AG08395 (cell line): ENCODE measurements at regions not wholly inside any gene's neighbourhood (a gene's known extent, or its start where the extent isn't known, plus 50 kb on each side); places are given as distances from the start of the nearest gene placed in this dataset.
"Not testable (repeated sequence)": the region's sequence is repeated elsewhere in the genome, so short reads cannot be mapped to it uniquely, and the experiment has no call there.

Experiments
- DNase-seq: peaks from one replicate; pipeline ENCODE4 v3.0.0; 2012; ENCODE audit warnings: mixed read lengths, low spot score

- no peak for DNase-seq
Observed at GRCh38 chr5:67771221-67771620, 444.3 kb upstream of the PIK3R1 start.

GRCh38 chr5:67770431-67771025, 445.0 kb upstream of the PIK3R1 start:
- no peak for DNase-seq

- no peak for DNase-seq
Observed at GRCh38 chr5:67765697-67766096, 449.9 kb upstream of the PIK3R1 start.

GRCh38 chr5:67757771-67758170, 457.8 kb upstream of the PIK3R1 start:
- not testable (repeated sequence) for DNase-seq

GRCh38 chr5:67752357-67752708, 463.2 kb upstream of the PIK3R1 start:
- no peak for DNase-seq

GRCh38 chr5:67748165-67748690, 467.3 kb upstream of the PIK3R1 start:
- DNase-seq, result no peak

- no peak for DNase-seq
Observed at GRCh38 chr5:67747096-67747495, 468.5 kb upstream of the PIK3R1 start.

GRCh38 chr5:67746608-67747007, 468.9 kb upstream of the PIK3R1 start:
- not testable (repeated sequence) for DNase-seq

- DNase-seq, result no peak
Observed at GRCh38 chr5:67746103-67746502, 469.5 kb upstream of the PIK3R1 start.

GRCh38 chr5:67732921-67733320, 482.6 kb upstream of the PIK3R1 start:
- DNase-seq, result no peak

GRCh38 chr5:67732471-67732870, 483.1 kb upstream of the PIK3R1 start:
- DNase-seq, result no peak

GRCh38 chr5:67731886-67732285, 483.7 kb upstream of the PIK3R1 start:
- no peak for DNase-seq

GRCh38 chr5:67730917-67731474, 484.6 kb upstream of the PIK3R1 start:
- DNase-seq, result no peak

- no peak for DNase-seq
Observed at GRCh38 chr5:67728326-67728890, 487.1 kb upstream of the PIK3R1 start.

- DNase-seq, result no peak
Observed at GRCh38 chr5:67725604-67726003, 490.0 kb upstream of the PIK3R1 start.

- no peak for DNase-seq
Observed at GRCh38 chr5:67724412-67725135, 491.0 kb upstream of the PIK3R1 start.

- DNase-seq, result no peak
Observed at GRCh38 chr5:67723873-67724272, 491.7 kb upstream of the PIK3R1 start.

GRCh38 chr5:67722582-67722981, 493.0 kb upstream of the PIK3R1 start:
- not testable (repeated sequence) for DNase-seq

- no peak for DNase-seq
Observed at GRCh38 chr5:67720162-67720772, 495.3 kb upstream of the PIK3R1 start.

- no peak for DNase-seq
Observed at GRCh38 chr5:67702008-67702407, 505.4 kb upstream of the CD180 start.

GRCh38 chr5:67699560-67699959, 503.0 kb upstream of the CD180 start:
- no peak for DNase-seq

- DNase-seq, result no peak
Observed at GRCh38 chr5:67696446-67696845, 499.8 kb upstream of the CD180 start.

GRCh38 chr5:67695369-67695768, 498.8 kb upstream of the CD180 start:
- no peak for DNase-seq
